ENCODE measurements at regions not wholly inside any gene's neighbourhood (a gene's known extent, or its start where the extent isn't known, plus 50 kb on each side); places are given as distances from the start of the nearest gene placed in this dataset.

GRCh38 chr22:27495325-27495724 lies 306.2 kb downstream of the MN1 start:
- no peak for TF ChIP-seq CTCF (IDR thresholded peaks at IDR 0.05)
- no peak for ATAC-seq (ENCODE audit: low FRiP score)
- DNase-seq (ENCODE audit: low spot score): no peak

GRCh38 chr22:27499121-27499520 lies 302.4 kb downstream of the MN1 start:
- TF ChIP-seq CTCF (IDR thresholded peaks at IDR 0.05): no peak
- DNase-seq (ENCODE audit: low spot score) (no peak), ATAC-seq (ENCODE audit: low FRiP score) (no peak)

- DNase-seq (ENCODE audit: low spot score) (no peak), ATAC-seq (ENCODE audit: low FRiP score) (no peak)
- no peak for TF ChIP-seq CTCF (IDR thresholded peaks at IDR 0.05)
These were observed 300.2 kb downstream of the MN1 start for GRCh38 chr22:27501191-27501936.

GRCh38 chr22:27502327-27502726 lies 299.2 kb downstream of the MN1 start:
- no peak for ATAC-seq (ENCODE audit: low FRiP score)
- DNase-seq (ENCODE audit: low spot score): no peak
- TF ChIP-seq CTCF (IDR thresholded peaks at IDR 0.05): no peak

- no peak for DNase-seq (ENCODE audit: low spot score)
- TF ChIP-seq CTCF (IDR thresholded peaks at IDR 0.05): no peak
- no peak for ATAC-seq (ENCODE audit: low FRiP score)
These were observed 296.9 kb downstream of the MN1 start for GRCh38 chr22:27504360-27505253.

- no peak for TF ChIP-seq CTCF (IDR thresholded peaks at IDR 0.05)
- ATAC-seq (ENCODE audit: low FRiP score) (no peak), DNase-seq (ENCODE audit: low spot score) (no peak)
These were observed 294.4 kb downstream of the MN1 start for GRCh38 chr22:27507111-27507611.
